Pancreas (tissue), 10 donors: ENCODE measurements at regions not wholly inside any gene's neighbourhood (a gene's known extent, or its start where the extent isn't known, plus 50 kb on each side); places are given as distances from the start of the nearest gene placed in this dataset.

Source experiments
- ATAC-seq, 4 donors: fragments of 200-7000 bp; cut with Tn5 transposase; one replicate each; pipeline versions ENCODE4 v1.8.0 to v1.9.1; 2020; ENCODE audit warnings: mild to moderate bottlenecking in 4 of 4, moderate library complexity in 4 of 4
- DNase-seq, 6 donors: peaks; one replicate each; pipeline ENCODE4 v3.0.0-alpha.2; 2020
- FAIRE-seq: peaks from 2 replicates; lab custom pipeline; 2012; peaks lifted over from hg19 to GRCh38; lab: Jason Lieb, UNC
- H3K27ac ChIP-seq, 4 donors: fragments of 200-600 bp; sonication (generic); 1 replicate in 3 of 4; 2 replicates in 1 of 4; pipeline versions ENCODE4 v1.5.0 to v1.8.0; 2020
- H3K27me3 ChIP-seq, 4 donors: fragments of 200-600 bp; one replicate each; pipeline ENCODE4 v1.8.0; 2021
- H3K36me3 ChIP-seq, 3 donors: fragments of 200-600 bp; sonication (generic) in 1 of 3; one replicate each; pipeline versions ENCODE4 v1.5.0 to v1.8.0; 2020 to 2021
- H3K4me1 ChIP-seq, 3 donors: fragments of 200-600 bp; one replicate each; pipeline ENCODE4 v1.8.0; 2021
- H3K4me3 ChIP-seq, 4 donors: fragments of 200-600 bp; sonication (generic) in 2 of 4; one replicate each; pipeline versions ENCODE4 v1.5.0 to v1.8.0; 2020 to 2021
- H3K9me3 ChIP-seq, 4 donors: fragments of 200-600 bp; one replicate each; pipeline ENCODE4 v1.8.0; 2021
- WGBS, 2 donors: extraction: QIAGEN DNeasy Blood & Tissue Kit; methylation state at CpG; one replicate each; pipeline ENCODE4 v1.1.7; 2013; 5-methylcytosine and 5-hydroxymethylcytosine counted together
- intact Hi-C, 3 donors: fragments of 100-400 bp; cut with DNase I; formaldehyde crosslinking; loops; one replicate each; pipeline versions ENCODE4 v1.11.1 to v1.14.2; 2022
- TF ChIP-seq, protein P1 (sequence below), 4 donors: fragments of 200-600 bp; sonication (generic) in 3 of 4; IDR thresholded peaks; one replicate each; pipeline versions ENCODE4 v1.5.0 to v1.8.0; 2021; ENCODE audit warnings: antibody characterized with exemption in 4 of 4
- donor health status: healthy with polysubstance abuse.
- donor health status: DM: no; HTN: no; CAD: no; lungs with moderate emphysema.
- donor health status: DM: no; HTN: no; CAD: no.
- donor health status: control.
- donor health status: control.
- donor health status: Bipolar disorder and iron deficiency.
- donor health status: DM: yes; HTN: yes; CAD: no.
- donor health status: DM: no; HTN: no; CAD: no.
- donor health status: DM: no; HTN: no; CAD: no.
- donor health status: DM: yes; HTN: yes; CAD: no.

DNA sequence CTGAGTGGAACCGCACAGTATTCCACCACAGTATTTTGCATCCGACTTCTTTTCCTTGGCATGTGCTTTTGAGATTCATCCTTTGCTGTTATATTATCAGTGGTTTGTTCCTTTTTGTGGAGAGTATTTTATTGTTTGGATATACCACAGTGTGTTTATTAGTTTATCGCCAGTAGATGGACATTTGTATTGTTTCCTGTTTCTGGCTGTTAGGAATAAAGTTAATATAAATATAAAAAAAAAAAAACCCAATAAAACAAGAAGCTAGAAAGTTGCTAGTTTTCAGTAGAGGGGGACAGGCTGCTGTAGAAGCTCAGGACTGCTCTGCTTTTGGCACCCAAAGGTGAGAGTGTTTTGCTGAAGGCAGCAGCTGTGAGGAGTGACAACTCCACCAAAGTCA lies 62.0 kb upstream of the EEA1 start:
- WGBS, 2 donors, result 92 to 96% methylated on average over 3 of the region's 3 CpGs
- Histone ChIP-seq H3K4me1 (peaks cover 9 to 20% (median 20%) of the 10 kb centered on the region in 3 donors), H3K4me3 (no peak overlapping the region), H3K27me3 (no peaks in the 10 kb centered on the region), H3K36me3 (no peaks in the 10 kb centered on the region), H3K27ac (no peak overlapping the region), H3K9me3 (no peaks in the 10 kb centered on the region)
- no peak for DNase-seq
- no peak for FAIRE-seq
- no peak for ATAC-seq
- TF ChIP-seq, protein P1, sequence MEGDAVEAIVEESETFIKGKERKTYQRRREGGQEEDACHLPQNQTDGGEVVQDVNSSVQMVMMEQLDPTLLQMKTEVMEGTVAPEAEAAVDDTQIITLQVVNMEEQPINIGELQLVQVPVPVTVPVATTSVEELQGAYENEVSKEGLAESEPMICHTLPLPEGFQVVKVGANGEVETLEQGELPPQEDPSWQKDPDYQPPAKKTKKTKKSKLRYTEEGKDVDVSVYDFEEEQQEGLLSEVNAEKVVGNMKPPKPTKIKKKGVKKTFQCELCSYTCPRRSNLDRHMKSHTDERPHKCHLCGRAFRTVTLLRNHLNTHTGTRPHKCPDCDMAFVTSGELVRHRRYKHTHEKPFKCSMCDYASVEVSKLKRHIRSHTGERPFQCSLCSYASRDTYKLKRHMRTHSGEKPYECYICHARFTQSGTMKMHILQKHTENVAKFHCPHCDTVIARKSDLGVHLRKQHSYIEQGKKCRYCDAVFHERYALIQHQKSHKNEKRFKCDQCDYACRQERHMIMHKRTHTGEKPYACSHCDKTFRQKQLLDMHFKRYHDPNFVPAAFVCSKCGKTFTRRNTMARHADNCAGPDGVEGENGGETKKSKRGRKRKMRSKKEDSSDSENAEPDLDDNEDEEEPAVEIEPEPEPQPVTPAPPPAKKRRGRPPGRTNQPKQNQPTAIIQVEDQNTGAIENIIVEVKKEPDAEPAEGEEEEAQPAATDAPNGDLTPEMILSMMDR (IDR thresholded peaks at IDR 0.05), result no peak
- intact Hi-C loops, result no loop called here

DNA sequence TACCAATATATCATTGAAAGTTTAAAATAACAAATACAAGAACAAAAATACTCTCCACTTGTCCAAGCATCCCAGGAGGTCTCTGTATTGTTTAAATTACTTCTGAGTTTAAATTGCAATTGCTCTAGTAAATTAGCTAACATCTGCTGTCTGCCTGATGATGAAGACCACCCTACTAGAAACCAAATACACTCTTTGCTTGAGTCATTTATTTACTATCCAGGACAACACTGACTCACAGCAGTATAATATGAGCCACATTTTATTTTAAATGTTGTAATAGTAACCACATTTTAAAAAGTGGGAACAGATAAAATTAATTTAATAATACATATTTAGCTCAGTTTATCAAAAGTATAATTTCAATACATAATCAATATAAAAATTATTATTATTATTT lies 62.9 kb upstream of the EEA1 start:
- intact Hi-C loops, result no loop called here
- FAIRE-seq, result no peak
- TF ChIP-seq, protein P1 (IDR thresholded peaks at IDR 0.05), result no peak

DNA sequence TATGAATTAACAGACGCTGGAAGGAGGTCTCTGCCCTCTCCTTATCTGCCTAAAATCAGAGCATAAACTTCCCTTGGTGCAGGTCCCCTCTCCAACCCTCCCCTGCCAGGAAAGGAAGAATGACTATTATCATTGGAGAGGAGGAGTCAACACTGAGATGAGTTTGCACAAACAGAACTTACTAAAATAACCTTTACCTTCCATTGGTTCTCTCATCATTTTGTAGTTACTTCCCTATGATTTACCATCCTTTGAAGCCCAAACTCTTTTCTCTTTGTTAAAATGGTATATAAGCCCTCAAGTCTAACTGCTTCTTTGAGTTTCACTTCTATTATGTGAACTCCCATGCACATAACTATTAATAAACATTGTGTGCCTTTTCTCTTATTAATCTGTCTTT lies 64.2 kb upstream of the EEA1 start:
- 94% methylated on average over 1 of the region's 1 CpG for WGBS, 2 donors

More for the DNA sequence above, 62.9 kb upstream of the EEA1 start:
- Histone ChIP-seq H3K4me1 (peaks cover 9 to 20% (median 20%) of the 10 kb centered on the region in 3 donors), H3K9me3 (no peaks in the 10 kb centered on the region), H3K27ac (no peak overlapping the region), H3K36me3 (no peaks in the 10 kb centered on the region), H3K27me3 (no peaks in the 10 kb centered on the region), H3K4me3 (no peak overlapping the region)
- no peak for DNase-seq
- ATAC-seq, result no peak

DNA sequence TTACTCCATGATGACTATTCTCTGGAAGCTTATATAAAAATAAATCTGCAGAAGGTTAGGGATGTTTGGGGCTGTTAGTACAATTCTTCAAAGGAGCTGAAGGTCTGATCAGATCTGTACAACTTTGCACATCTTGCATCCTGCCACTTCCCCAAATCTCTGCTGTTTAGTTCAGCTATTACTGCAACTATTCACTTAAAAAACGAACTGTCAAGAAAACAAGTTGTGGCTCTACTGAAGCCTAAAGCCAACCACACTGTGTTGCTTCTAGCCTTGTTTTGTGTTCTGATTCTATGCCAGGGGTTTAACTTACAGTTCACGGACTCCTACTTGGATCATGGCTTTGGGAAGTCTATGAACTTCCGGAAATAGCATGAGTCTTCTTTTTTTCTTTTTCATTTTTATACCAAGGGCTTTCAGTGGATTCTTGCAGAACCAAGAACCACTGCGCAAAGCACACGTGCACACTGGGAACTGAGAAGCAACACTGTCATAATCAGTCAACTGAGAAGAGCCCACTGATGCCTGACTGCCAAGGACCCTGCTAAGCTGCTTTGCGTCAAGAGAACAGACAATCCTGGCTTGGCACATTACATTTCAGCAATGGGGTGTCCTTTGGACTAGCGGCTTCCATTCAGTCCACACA lies 66.3 kb upstream of the EEA1 start:
- 85 to 95% methylated on average over 7 of the region's 7 CpGs for WGBS, 2 donors
- no peak for ATAC-seq
- intact Hi-C loops, result no loop called here
- Histone ChIP-seq H3K4me3 (no peak overlapping the region), H3K9me3 (no peaks in the 10 kb centered on the region), H3K4me1 (no peaks in the 10 kb centered on the region), H3K27ac (no peak overlapping the region), H3K27me3 (no peaks in the 10 kb centered on the region), H3K36me3 (no peaks in the 10 kb centered on the region)
- TF ChIP-seq, protein P1 (IDR thresholded peaks at IDR 0.05), result no peak
- no peak for DNase-seq
- FAIRE-seq, result no peak

More for the DNA sequence above, 64.2 kb upstream of the EEA1 start:
- H3K27ac ChIP-seq, result no peak overlapping the region
- ATAC-seq, result no peak
- no peak for FAIRE-seq
- peaks cover under 1 to 12% (median 10%) of the 10 kb centered on the region in 3 donors for H3K4me1 ChIP-seq
- no peak overlapping the region for H3K4me3 ChIP-seq
- no peaks in the 10 kb centered on the region for H3K27me3 ChIP-seq
- DNase-seq, result no peak
- TF ChIP-seq, protein P1 (IDR thresholded peaks at IDR 0.05), result no peak
- intact Hi-C loops, result no loop called here
- H3K9me3 ChIP-seq, result no peaks in the 10 kb centered on the region
- H3K36me3 ChIP-seq, result no peaks in the 10 kb centered on the region

DNA sequence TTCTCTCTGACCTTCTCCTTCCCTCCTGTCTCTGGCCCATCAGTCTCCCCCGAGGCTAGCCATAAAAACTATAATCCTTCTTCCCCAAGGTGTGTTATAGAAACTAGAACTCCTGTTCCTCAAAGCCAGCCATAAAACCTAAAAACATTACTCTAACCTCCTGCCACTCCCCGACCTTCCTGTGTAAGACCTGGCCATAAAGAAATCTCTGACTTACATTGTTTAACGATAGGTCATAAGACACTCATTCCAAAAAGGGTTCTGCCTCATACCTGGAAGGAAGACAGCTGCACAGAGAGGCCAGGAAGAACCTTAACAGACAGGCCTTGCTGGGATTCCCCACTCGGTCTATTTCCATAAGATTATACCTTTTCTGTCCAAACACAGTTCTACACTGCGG lies 70.9 kb upstream of the EEA1 start:
- FAIRE-seq, result no peak
- intact Hi-C loops, result no loop called here
- ATAC-seq, result no peak
- no peaks in the 10 kb centered on the region for H3K9me3 ChIP-seq
- no peaks in the 10 kb centered on the region for H3K27me3 ChIP-seq
- H3K36me3 ChIP-seq, result no peaks in the 10 kb centered on the region
- H3K4me3 ChIP-seq, result no peak overlapping the region
- no peak overlapping the region for H3K27ac ChIP-seq
- DNase-seq, result no peak
- no peaks in the 10 kb centered on the region for H3K4me1 ChIP-seq
- WGBS, 2 donors, result 91 to 95% methylated on average over 5 of the region's 5 CpGs
- TF ChIP-seq, protein P1 (IDR thresholded peaks at IDR 0.05), result no peak
